ENCODE measurements at regions not wholly inside any gene's neighbourhood (a gene's known extent, or its start where the extent isn't known, plus 50 kb on each side); places are given as distances from the start of the nearest gene placed in this dataset.

DNA sequence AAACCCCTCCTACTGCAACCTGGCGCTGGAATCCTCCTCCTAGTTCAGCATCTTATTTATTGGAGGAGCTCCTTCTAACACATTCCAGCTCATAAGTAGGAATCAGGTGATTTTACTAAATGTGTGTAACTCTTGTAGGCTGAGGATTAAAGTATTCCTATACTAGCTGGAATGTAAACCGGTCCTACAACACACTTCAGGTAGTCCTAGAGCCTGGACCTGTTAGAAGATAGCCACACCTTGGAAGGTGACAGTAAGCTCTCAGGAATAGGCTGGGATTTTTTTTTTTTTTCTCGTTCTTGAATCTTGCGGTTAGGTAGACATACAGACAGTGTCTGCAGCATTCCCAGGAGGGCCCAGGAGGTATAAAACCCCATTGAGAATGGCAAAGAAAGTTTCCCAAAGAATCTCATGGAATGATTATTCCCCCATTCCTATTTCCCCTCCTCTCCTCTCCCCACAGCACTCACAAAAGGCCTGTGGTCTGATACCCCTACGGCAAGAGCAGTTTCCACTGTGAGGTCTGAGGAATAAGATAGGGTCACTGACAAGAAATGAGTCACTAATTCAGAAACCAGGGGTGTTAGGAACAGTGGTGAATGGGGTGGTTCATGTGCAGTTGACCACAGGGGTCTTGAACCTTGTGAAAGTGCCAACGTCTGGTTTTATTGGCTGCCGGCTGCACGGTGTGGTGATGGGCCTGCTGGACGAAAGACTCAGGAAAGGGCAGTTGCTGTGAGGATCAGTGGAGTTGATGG, 267.1 kb downstream of the UTP18 start:
- Histone ChIP-seq H3K27ac (ENCODE audit: low read depth) (no peak overlapping the region), H3K79me2 (replicated peaks; ENCODE audit: insufficient read depth) (no peaks in the 10 kb centered on the region), H3F3A (replicated peaks; ENCODE audit: low read depth) (no peaks in the 10 kb centered on the region), H2AFZ (no peak overlapping the region), H3K9me2 (ENCODE audit: insufficient read depth) (0 out of 2 replicates have a peak, but pooled peaks cover 3% of the 10 kb centered on the region), H3K27me3 (ENCODE audit: insufficient read depth) (no peaks in the 10 kb centered on the region), H3K36me3 (ENCODE audit: insufficient read depth) (no peaks in the 10 kb centered on the region), H3K4me2 (no peak overlapping the region), H4K20me1 (replicated peaks; ENCODE audit: insufficient read depth) (no peaks in the 10 kb centered on the region), H3K4me1 (ENCODE audit: insufficient read depth) (no peaks in the 10 kb centered on the region), H3K4me3 (no peak overlapping the region)
- TF ChIP-seq, protein P1, sequence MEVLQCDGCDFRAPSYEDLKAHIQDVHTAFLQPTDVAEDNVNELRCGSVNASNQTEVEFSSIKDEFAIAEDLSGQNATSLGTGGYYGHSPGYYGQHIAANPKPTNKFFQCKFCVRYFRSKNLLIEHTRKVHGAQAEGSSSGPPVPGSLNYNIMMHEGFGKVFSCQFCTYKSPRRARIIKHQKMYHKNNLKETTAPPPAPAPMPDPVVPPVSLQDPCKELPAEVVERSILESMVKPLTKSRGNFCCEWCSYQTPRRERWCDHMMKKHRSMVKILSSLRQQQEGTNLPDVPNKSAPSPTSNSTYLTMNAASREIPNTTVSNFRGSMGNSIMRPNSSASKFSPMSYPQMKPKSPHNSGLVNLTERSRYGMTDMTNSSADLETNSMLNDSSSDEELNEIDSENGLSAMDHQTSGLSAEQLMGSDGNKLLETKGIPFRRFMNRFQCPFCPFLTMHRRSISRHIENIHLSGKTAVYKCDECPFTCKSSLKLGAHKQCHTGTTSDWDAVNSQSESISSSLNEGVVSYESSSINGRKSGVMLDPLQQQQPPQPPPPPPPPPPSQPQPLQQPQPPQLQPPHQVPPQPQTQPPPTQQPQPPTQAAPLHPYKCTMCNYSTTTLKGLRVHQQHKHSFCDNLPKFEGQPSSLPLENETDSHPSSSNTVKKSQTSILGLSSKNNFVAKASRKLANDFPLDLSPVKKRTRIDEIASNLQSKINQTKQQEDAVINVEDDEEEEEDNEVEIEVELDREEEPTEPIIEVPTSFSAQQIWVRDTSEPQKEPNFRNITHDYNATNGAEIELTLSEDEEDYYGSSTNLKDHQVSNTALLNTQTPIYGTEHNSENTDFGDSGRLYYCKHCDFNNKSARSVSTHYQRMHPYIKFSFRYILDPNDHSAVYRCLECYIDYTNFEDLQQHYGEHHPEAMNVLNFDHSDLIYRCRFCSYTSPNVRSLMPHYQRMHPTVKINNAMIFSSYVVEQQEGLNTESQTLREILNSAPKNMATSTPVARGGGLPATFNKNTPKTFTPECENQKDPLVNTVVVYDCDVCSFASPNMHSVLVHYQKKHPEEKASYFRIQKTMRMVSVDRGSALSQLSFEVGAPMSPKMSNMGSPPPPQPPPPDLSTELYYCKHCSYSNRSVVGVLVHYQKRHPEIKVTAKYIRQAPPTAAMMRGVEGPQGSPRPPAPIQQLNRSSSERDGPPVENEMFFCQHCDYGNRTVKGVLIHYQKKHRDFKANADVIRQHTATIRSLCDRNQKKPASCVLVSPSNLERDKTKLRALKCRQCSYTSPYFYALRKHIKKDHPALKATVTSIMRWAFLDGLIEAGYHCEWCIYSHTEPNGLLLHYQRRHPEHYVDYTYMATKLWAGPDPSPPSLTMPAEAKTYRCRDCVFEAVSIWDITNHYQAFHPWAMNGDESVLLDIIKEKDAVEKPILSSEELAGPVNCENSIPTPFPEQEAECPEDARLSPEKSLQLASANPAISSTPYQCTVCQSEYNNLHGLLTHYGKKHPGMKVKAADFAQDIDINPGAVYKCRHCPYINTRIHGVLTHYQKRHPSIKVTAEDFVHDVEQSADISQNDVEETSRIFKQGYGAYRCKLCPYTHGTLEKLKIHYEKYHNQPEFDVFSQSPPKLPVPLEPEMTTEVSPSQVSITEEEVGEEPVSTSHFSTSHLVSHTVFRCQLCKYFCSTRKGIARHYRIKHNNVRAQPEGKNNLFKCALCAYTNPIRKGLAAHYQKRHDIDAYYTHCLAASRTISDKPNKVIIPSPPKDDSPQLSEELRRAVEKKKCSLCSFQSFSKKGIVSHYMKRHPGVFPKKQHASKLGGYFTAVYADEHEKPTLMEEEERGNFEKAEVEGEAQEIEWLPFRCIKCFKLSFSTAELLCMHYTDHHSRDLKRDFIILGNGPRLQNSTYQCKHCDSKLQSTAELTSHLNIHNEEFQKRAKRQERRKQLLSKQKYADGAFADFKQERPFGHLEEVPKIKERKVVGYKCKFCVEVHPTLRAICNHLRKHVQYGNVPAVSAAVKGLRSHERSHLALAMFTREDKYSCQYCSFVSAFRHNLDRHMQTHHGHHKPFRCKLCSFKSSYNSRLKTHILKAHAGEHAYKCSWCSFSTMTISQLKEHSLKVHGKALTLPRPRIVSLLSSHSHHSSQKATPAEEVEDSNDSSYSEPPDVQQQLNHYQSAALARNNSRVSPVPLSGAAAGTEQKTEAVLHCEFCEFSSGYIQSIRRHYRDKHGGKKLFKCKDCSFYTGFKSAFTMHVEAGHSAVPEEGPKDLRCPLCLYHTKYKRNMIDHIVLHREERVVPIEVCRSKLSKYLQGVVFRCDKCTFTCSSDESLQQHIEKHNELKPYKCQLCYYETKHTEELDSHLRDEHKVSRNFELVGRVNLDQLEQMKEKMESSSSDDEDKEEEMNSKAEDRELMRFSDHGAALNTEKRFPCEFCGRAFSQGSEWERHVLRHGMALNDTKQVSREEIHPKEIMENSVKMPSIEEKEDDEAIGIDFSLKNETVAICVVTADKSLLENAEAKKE (CRISPR knock-in tag; IDR thresholded peaks at IDR 0.05), result no peak
- no peak for TF ChIP-seq EZH2 (IDR thresholded peaks at IDR 0.05; ENCODE audit: low read depth, unreplicated experiment)
- TF ChIP-seq ZNF331 (CRISPR knock-in tag; IDR thresholded peaks at IDR 0.05; ENCODE audit: low read depth), result no peak
- TF ChIP-seq, protein P2, sequence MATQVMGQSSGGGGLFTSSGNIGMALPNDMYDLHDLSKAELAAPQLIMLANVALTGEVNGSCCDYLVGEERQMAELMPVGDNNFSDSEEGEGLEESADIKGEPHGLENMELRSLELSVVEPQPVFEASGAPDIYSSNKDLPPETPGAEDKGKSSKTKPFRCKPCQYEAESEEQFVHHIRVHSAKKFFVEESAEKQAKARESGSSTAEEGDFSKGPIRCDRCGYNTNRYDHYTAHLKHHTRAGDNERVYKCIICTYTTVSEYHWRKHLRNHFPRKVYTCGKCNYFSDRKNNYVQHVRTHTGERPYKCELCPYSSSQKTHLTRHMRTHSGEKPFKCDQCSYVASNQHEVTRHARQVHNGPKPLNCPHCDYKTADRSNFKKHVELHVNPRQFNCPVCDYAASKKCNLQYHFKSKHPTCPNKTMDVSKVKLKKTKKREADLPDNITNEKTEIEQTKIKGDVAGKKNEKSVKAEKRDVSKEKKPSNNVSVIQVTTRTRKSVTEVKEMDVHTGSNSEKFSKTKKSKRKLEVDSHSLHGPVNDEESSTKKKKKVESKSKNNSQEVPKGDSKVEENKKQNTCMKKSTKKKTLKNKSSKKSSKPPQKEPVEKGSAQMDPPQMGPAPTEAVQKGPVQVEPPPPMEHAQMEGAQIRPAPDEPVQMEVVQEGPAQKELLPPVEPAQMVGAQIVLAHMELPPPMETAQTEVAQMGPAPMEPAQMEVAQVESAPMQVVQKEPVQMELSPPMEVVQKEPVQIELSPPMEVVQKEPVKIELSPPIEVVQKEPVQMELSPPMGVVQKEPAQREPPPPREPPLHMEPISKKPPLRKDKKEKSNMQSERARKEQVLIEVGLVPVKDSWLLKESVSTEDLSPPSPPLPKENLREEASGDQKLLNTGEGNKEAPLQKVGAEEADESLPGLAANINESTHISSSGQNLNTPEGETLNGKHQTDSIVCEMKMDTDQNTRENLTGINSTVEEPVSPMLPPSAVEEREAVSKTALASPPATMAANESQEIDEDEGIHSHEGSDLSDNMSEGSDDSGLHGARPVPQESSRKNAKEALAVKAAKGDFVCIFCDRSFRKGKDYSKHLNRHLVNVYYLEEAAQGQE (IDR thresholded peaks at IDR 0.05; ENCODE audit: unreplicated experiment), result no peak
- TF ChIP-seq CREB1 (CRISPR knock-in tag; IDR thresholded peaks at IDR 0.05; ENCODE audit: low read depth), result no peak
- TF ChIP-seq NANOG (IDR thresholded peaks at IDR 0.05; ENCODE audit: borderline replicate concordance), result no peak
- no peak for TF ChIP-seq POLR2AphosphoS5 (IDR thresholded peaks at IDR 0.05; ENCODE audit: low read depth)
- no peak for TF ChIP-seq ZNF114 (CRISPR knock-in tag; IDR thresholded peaks at IDR 0.05)
- TF ChIP-seq EZH2phosphoT487 (IDR thresholded peaks at IDR 0.05; ENCODE audit: unreplicated experiment), result no peak
- TF ChIP-seq JUNB (IDR thresholded peaks at IDR 0.05; ENCODE audit: unreplicated experiment), result no peak
- TF ChIP-seq, protein P3, sequence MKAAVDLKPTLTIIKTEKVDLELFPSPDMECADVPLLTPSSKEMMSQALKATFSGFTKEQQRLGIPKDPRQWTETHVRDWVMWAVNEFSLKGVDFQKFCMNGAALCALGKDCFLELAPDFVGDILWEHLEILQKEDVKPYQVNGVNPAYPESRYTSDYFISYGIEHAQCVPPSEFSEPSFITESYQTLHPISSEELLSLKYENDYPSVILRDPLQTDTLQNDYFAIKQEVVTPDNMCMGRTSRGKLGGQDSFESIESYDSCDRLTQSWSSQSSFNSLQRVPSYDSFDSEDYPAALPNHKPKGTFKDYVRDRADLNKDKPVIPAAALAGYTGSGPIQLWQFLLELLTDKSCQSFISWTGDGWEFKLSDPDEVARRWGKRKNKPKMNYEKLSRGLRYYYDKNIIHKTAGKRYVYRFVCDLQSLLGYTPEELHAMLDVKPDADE (IDR thresholded peaks at IDR 0.05), result no peak
- TF ChIP-seq, protein P4, sequence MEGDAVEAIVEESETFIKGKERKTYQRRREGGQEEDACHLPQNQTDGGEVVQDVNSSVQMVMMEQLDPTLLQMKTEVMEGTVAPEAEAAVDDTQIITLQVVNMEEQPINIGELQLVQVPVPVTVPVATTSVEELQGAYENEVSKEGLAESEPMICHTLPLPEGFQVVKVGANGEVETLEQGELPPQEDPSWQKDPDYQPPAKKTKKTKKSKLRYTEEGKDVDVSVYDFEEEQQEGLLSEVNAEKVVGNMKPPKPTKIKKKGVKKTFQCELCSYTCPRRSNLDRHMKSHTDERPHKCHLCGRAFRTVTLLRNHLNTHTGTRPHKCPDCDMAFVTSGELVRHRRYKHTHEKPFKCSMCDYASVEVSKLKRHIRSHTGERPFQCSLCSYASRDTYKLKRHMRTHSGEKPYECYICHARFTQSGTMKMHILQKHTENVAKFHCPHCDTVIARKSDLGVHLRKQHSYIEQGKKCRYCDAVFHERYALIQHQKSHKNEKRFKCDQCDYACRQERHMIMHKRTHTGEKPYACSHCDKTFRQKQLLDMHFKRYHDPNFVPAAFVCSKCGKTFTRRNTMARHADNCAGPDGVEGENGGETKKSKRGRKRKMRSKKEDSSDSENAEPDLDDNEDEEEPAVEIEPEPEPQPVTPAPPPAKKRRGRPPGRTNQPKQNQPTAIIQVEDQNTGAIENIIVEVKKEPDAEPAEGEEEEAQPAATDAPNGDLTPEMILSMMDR (conservative IDR thresholded peaks at IDR 0.05; ENCODE audit: low read depth in 2 of 2), result no peak
- no peak for TF ChIP-seq STAT1 (IDR thresholded peaks at IDR 0.05; ENCODE audit: unreplicated experiment)
- Mint-ChIP-seq H3K27me3 (ENCODE audit: insufficient read depth, low read depth, poor library complexity) (peaks cover 2% of the 10 kb centered on the region), H3K9me3 (peaks cover 4% of the 10 kb centered on the region; the same call in 2 of the 3 replicates), H3K4me1 (no peaks in the 10 kb centered on the region), H3K27ac (no peak overlapping the region), H3K36me3 (ENCODE audit: low read depth) (no peaks in the 10 kb centered on the region), H3K4me3 (no peak overlapping the region)
- ATAC-seq (no peak), DNase-seq (ENCODE audit: low spot score) (no peak)
